NCI-H82 treated with DMSO at 0.1 percent for 48 hours (cell line): ENCODE measurements at regions not wholly inside any gene's neighbourhood (a gene's known extent, or its start where the extent isn't known, plus 50 kb on each side); places are given as distances from the start of the nearest gene placed in this dataset.
"Not testable (repeated sequence)": the region's sequence is repeated elsewhere in the genome, so short reads cannot be mapped to it uniquely, and the experiment has no call there.

ENCODE experiments used
- DNase-seq: peaks from one replicate; lab custom pipeline; 2025; ENCODE audit not compliant: unreplicated experiment; lab: John Stamatoyannopoulos, UW

GRCh38 chr7:46137725-46138124 is 216.7 kb upstream of the IGFBP3 start:
- no peak for DNase-seq

- DNase-seq: no peak
Measured at GRCh38 chr7:46135557-46135956, 214.5 kb upstream of the IGFBP3 start.

GRCh38 chr7:46134795-46135194 is 213.7 kb upstream of the IGFBP3 start:
- no peak for DNase-seq

- no peak for DNase-seq
Measured at GRCh38 chr7:46134385-46134784, 213.3 kb upstream of the IGFBP3 start.

- no peak for DNase-seq
Measured at GRCh38 chr7:46133751-46134150, 212.7 kb upstream of the IGFBP3 start.

- no peak for DNase-seq
Measured at GRCh38 chr7:46133072-46133471, 212.0 kb upstream of the IGFBP3 start.

GRCh38 chr7:46131916-46132795 is 211.1 kb upstream of the IGFBP3 start:
- no peak for DNase-seq

- no peak for DNase-seq
Measured at GRCh38 chr7:46129831-46130230, 208.8 kb upstream of the IGFBP3 start.

GRCh38 chr7:46127814-46128213 is 206.7 kb upstream of the IGFBP3 start:
- DNase-seq: no peak

GRCh38 chr7:46126675-46127300 is 205.7 kb upstream of the IGFBP3 start:
- DNase-seq: no peak

- no peak for DNase-seq
Measured at GRCh38 chr7:46123756-46124343, 202.8 kb upstream of the IGFBP3 start.

- no peak for DNase-seq
Measured at GRCh38 chr7:46115410-46115809, 194.3 kb upstream of the IGFBP3 start.

GRCh38 chr7:46109437-46109836 is 188.4 kb upstream of the IGFBP3 start:
- no peak for DNase-seq

GRCh38 chr7:46108272-46108671 is 187.2 kb upstream of the IGFBP3 start:
- DNase-seq: no peak

- DNase-seq: no peak
Measured at GRCh38 chr7:46107610-46108217, 186.6 kb upstream of the IGFBP3 start.

GRCh38 chr7:46100521-46100920 is 179.4 kb upstream of the IGFBP3 start:
- DNase-seq: no peak

- DNase-seq: no peak
Measured at GRCh38 chr7:46099076-46099475, 178.0 kb upstream of the IGFBP3 start.

GRCh38 chr7:46091071-46091470 is 170.0 kb upstream of the IGFBP3 start:
- DNase-seq: no peak

GRCh38 chr7:46089281-46089680 is 168.2 kb upstream of the IGFBP3 start:
- no peak for DNase-seq

GRCh38 chr7:46088486-46088885 is 167.4 kb upstream of the IGFBP3 start:
- not testable (repeated sequence) for DNase-seq

- DNase-seq: no peak
Measured at GRCh38 chr7:46080595-46081159, 159.6 kb upstream of the IGFBP3 start.
